ENCODE measurements at regions not wholly inside any gene's neighbourhood (a gene's known extent, or its start where the extent isn't known, plus 50 kb on each side); places are given as distances from the start of the nearest gene placed in this dataset.

DNA sequence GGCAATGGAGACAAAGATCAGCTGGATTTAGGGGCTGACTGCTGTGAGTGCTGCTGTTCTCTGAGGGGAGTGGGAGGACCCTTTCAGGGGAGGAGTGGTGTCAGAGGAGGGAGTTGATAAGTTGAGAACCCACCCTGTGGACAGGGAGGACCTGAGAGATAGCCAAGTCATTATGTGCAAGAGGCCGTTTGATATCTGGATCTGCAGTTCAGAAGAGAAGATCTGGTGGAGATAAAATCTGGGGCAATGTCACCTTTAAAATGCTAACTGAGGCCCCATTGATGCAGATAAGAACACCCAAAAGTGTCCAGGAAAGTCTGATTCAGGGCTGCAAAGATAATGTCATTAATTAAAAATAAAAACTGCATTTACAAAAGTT, 256.1 kb upstream of the HES1 start:
- TF ChIP-seq, protein P1, sequence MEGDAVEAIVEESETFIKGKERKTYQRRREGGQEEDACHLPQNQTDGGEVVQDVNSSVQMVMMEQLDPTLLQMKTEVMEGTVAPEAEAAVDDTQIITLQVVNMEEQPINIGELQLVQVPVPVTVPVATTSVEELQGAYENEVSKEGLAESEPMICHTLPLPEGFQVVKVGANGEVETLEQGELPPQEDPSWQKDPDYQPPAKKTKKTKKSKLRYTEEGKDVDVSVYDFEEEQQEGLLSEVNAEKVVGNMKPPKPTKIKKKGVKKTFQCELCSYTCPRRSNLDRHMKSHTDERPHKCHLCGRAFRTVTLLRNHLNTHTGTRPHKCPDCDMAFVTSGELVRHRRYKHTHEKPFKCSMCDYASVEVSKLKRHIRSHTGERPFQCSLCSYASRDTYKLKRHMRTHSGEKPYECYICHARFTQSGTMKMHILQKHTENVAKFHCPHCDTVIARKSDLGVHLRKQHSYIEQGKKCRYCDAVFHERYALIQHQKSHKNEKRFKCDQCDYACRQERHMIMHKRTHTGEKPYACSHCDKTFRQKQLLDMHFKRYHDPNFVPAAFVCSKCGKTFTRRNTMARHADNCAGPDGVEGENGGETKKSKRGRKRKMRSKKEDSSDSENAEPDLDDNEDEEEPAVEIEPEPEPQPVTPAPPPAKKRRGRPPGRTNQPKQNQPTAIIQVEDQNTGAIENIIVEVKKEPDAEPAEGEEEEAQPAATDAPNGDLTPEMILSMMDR (IDR thresholded peaks at IDR 0.05; ENCODE audit: control insufficient read depth, extremely low read depth, insufficient read depth): no peak
- no peak for DNase-seq (ENCODE audit: low read depth)
- H3K4me3 ChIP-seq (ENCODE audit: low read depth, low read length): no peak overlapping the region

DNA sequence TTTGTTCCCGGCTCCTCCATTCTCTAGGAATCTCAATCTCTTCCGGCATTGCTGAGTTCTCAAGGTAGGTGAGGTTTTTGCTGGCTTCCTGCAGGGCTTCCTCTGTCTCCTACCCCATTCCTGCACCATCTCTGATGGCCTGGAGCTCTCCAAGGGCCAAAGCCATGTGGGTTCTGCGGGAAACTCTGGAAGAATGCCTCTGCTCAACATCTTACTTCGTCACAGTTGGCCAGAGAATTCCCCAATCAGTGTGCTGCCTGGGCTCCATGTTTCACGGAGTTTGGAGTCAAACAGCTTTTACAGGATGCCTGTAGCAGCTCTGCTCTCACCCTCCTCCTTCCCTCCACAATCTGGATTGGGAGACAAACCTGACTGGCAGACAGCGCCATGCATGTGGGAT, 253.9 kb upstream of the HES1 start:
- H3K4me3 ChIP-seq (ENCODE audit: low read depth, low read length): no peak overlapping the region
- no peak for DNase-seq (ENCODE audit: low read depth)
- TF ChIP-seq, protein P1 (IDR thresholded peaks at IDR 0.05; ENCODE audit: control insufficient read depth, extremely low read depth, insufficient read depth): no peak

DNA sequence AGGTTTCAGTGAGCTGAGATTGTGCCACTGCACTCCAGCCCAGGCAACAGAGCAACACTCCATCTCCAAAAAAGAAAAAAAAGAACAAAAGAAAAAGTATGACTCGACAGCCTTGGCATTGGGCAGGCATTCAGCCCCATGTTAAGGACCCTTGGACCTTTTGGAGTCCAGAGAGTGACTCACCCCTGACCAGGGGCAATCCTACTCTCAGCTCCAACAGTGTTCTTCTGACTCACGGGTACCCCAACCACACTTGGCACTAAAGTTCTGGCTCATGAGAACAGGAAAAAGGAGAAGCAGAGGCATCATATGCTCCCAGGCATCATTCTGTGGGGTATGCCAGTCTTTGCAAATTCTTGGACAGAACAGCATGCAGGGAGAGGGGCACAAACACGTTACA, 252.4 kb upstream of the HES1 start:
- TF ChIP-seq, protein P1 (IDR thresholded peaks at IDR 0.05; ENCODE audit: control insufficient read depth, extremely low read depth, insufficient read depth): no peak
- no peak overlapping the region for H3K4me3 ChIP-seq (ENCODE audit: low read depth, low read length)
- no peak for DNase-seq (ENCODE audit: low read depth)

DNA sequence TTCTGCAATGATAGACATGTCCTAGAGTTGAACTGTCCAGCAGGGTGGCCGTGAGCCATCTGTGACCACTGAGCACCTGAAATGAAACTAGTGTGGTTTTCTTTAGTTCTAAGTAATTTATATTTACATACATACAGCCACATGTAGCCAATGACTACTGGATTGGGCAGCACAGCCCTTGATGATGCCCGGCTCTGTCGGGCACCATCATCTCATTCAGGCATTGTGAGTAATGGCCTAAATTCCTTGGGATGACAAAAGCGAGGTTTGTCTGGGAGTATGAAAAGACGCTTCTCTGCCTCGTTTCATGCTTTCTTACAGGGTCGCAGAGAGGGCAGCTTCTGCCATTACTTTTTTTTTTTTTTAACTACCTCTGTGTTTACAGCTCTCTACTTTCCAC, 251.9 kb upstream of the HES1 start:
- no peak for DNase-seq (ENCODE audit: low read depth)
- TF ChIP-seq, protein P1 (IDR thresholded peaks at IDR 0.05; ENCODE audit: control insufficient read depth, extremely low read depth, insufficient read depth): no peak
- H3K4me3 ChIP-seq (ENCODE audit: low read depth, low read length): no peak overlapping the region

DNA sequence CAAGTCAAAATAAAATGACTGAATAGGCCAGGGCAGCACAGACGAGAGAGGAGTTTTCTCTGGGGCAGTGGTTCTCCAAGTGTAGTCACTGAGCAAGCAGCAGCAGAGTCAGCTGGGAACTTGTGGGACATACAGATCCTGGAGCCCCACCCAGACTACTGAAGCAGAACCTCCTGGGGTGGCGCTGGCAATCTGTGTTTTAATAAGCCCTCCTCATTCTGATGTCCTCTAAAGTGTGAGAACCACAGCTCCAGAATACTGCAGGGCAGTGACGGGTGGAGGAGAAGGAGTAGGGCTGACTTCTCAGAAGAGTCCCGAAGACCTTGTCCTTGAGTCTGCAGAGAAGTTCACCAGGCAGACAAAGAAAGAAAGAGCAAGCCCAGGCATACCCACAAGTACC, 251.3 kb upstream of the HES1 start:
- TF ChIP-seq, protein P1 (IDR thresholded peaks at IDR 0.05; ENCODE audit: control insufficient read depth, extremely low read depth, insufficient read depth): no peak
- no peak for DNase-seq (ENCODE audit: low read depth)

DNA sequence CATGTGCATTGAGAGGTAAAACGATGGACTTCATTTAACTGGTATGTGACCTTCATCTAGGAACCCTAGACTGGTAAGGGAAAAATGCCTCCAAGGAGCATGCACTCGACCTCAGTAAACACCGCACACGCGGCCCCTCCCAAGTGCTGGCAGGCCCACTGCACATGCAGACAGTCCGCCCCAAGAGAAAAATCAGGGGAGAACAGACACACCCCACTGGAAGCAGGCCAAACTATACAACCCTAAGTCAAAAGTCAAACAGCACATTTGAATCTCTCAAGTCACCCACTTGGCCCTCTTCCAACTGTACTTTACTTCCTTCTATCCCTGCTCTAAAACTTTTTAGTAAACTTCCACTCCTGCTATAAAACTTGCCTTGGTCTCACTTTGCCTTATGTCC, 250.1 kb upstream of the HES1 start:
- DNase-seq (ENCODE audit: low read depth): no peak
- TF ChIP-seq, protein P1 (IDR thresholded peaks at IDR 0.05; ENCODE audit: control insufficient read depth, extremely low read depth, insufficient read depth): no peak
- H3K4me3 ChIP-seq (ENCODE audit: low read depth, low read length): no peak overlapping the region

More for the DNA sequence above, 251.3 kb upstream of the HES1 start:
- no peak overlapping the region for H3K4me3 ChIP-seq (ENCODE audit: low read depth, low read length)

GRCh38 chr3:193890016-193890897, 245.7 kb upstream of the HES1 start:
- no peak overlapping the region for H3K4me3 ChIP-seq (ENCODE audit: low read depth, low read length)
- DNase-seq (ENCODE audit: low read depth): no peak
- TF ChIP-seq, protein P1 (IDR thresholded peaks at IDR 0.05; ENCODE audit: control insufficient read depth, extremely low read depth, insufficient read depth): no peak

Measured in LNCaP clone FGC (cell line).